Ishikawa (cell line): ENCODE measurements at regions not wholly inside any gene's neighbourhood (a gene's known extent, or its start where the extent isn't known, plus 50 kb on each side); places are given as distances from the start of the nearest gene placed in this dataset.

ENCODE experiments used
- CEBPB ChIP-seq: IDR thresholded peaks from 2 replicates; pipeline ENCODE4 v1.6.1; 2012
- CREB1 ChIP-seq: IDR thresholded peaks from 2 replicates; pipeline ENCODE4 v1.6.1; 2012; ENCODE audit warnings: low read depth
- EGR1 ChIP-seq: IDR thresholded peaks from 2 replicates; pipeline ENCODE4 v1.6.1; 2012
- EP300 ChIP-seq: IDR thresholded peaks from 2 replicates; pipeline ENCODE4 v1.6.1; 2012; ENCODE audit warnings: borderline replicate concordance
- FOXM1 ChIP-seq: IDR thresholded peaks from 2 replicates; pipeline ENCODE4 v1.6.1; 2012; ENCODE audit warnings: low read depth, borderline replicate concordance
- NFIC ChIP-seq: IDR thresholded peaks from 2 replicates; pipeline ENCODE4 v1.6.1; 2012
- RAD21 ChIP-seq: IDR thresholded peaks from 2 replicates; pipeline ENCODE4 v1.6.1; 2012; ENCODE audit warnings: low read depth
- TAF1 ChIP-seq: IDR thresholded peaks from 2 replicates; pipeline ENCODE4 v1.6.1; 2012; ENCODE audit warnings: low read depth, mild to moderate bottlenecking
- TCF12 ChIP-seq: IDR thresholded peaks from 2 replicates; pipeline ENCODE4 v1.6.1; 2012; ENCODE audit warnings: low read depth
- TEAD4 ChIP-seq: IDR thresholded peaks from 2 replicates; pipeline ENCODE4 v1.6.1; 2012
- YY1 ChIP-seq: IDR thresholded peaks from 2 replicates; pipeline ENCODE4 v1.6.1; 2012; ENCODE audit warnings: low read depth
- ZBTB7A ChIP-seq: IDR thresholded peaks from 2 replicates; pipeline ENCODE4 v1.6.1; 2012; ENCODE audit warnings: low read depth
- TF ChIP-seq, protein P1 (sequence below): IDR thresholded peaks from 2 replicates; pipeline ENCODE4 v1.6.1; 2012; ENCODE audit warnings: low read depth, mild to moderate bottlenecking
- TF ChIP-seq, protein P2 (sequence below): IDR thresholded peaks from 2 replicates; pipeline ENCODE4 v1.6.1; 2012
- TF ChIP-seq, protein P3 (sequence below): IDR thresholded peaks from 2 replicates; pipeline ENCODE4 v1.6.1; 2012

DNA sequence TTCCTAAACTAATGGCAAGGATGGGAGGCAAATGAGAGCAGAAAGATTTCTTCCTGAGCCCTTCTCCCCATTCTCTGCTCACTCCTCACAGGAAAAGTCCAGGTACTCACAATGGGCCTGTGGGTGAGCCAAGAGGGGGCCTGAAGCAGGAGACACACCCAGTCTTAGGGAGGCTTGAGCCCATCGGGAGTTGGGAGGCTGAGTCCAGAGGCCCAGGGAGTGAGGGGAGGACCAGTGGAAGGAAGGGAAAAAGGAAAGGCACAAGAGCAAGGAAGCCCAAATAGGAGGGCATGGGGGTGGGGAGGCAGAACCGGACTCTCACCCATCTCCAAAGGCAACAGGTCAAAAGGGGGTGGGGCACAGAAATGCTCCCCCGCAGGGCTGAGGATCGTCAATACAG, 68.1 kb upstream of the CNEP1R1 start:
- TF ChIP-seq NFIC: no peak
- no peak for TF ChIP-seq YY1
- no peak for TF ChIP-seq TAF1
- TF ChIP-seq, protein P1, sequence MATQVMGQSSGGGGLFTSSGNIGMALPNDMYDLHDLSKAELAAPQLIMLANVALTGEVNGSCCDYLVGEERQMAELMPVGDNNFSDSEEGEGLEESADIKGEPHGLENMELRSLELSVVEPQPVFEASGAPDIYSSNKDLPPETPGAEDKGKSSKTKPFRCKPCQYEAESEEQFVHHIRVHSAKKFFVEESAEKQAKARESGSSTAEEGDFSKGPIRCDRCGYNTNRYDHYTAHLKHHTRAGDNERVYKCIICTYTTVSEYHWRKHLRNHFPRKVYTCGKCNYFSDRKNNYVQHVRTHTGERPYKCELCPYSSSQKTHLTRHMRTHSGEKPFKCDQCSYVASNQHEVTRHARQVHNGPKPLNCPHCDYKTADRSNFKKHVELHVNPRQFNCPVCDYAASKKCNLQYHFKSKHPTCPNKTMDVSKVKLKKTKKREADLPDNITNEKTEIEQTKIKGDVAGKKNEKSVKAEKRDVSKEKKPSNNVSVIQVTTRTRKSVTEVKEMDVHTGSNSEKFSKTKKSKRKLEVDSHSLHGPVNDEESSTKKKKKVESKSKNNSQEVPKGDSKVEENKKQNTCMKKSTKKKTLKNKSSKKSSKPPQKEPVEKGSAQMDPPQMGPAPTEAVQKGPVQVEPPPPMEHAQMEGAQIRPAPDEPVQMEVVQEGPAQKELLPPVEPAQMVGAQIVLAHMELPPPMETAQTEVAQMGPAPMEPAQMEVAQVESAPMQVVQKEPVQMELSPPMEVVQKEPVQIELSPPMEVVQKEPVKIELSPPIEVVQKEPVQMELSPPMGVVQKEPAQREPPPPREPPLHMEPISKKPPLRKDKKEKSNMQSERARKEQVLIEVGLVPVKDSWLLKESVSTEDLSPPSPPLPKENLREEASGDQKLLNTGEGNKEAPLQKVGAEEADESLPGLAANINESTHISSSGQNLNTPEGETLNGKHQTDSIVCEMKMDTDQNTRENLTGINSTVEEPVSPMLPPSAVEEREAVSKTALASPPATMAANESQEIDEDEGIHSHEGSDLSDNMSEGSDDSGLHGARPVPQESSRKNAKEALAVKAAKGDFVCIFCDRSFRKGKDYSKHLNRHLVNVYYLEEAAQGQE: no peak
- TF ChIP-seq, protein P2, sequence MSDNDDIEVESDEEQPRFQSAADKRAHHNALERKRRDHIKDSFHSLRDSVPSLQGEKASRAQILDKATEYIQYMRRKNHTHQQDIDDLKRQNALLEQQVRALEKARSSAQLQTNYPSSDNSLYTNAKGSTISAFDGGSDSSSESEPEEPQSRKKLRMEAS: no peak
- TF ChIP-seq CREB1: no peak
- no peak for TF ChIP-seq TEAD4
- TF ChIP-seq EGR1: no peak
- TF ChIP-seq, protein P3, sequence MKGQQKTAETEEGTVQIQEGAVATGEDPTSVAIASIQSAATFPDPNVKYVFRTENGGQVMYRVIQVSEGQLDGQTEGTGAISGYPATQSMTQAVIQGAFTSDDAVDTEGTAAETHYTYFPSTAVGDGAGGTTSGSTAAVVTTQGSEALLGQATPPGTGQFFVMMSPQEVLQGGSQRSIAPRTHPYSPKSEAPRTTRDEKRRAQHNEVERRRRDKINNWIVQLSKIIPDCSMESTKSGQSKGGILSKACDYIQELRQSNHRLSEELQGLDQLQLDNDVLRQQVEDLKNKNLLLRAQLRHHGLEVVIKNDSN: no peak
- no peak for TF ChIP-seq RAD21

DNA sequence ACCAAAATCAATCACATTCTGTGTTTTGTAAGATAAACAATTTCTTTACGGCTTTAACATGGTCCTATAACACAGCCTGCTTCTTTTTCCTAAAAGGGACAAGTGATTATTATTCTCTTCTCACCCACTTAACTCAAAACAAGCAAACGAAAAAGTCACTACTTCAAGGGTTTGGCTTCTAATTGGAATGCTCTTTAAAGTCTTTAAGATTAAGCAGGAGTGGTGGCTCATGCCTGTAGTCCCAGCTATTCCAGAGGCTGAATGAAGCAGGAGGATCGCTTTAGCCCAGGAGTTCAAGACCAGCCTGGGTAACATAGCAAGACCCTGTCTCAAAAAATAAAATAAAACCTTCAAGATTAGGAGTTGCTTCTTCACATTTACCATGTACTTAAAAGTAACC, 66.6 kb upstream of the CNEP1R1 start:
- no peak for TF ChIP-seq EGR1
- TF ChIP-seq TEAD4: no peak
- TF ChIP-seq CREB1: no peak
- no peak for TF ChIP-seq TAF1
- TF ChIP-seq CEBPB: no peak
- no peak for TF ChIP-seq TCF12
- TF ChIP-seq, protein P3: no peak
- TF ChIP-seq RAD21: no peak
- TF ChIP-seq EP300: no peak

DNA sequence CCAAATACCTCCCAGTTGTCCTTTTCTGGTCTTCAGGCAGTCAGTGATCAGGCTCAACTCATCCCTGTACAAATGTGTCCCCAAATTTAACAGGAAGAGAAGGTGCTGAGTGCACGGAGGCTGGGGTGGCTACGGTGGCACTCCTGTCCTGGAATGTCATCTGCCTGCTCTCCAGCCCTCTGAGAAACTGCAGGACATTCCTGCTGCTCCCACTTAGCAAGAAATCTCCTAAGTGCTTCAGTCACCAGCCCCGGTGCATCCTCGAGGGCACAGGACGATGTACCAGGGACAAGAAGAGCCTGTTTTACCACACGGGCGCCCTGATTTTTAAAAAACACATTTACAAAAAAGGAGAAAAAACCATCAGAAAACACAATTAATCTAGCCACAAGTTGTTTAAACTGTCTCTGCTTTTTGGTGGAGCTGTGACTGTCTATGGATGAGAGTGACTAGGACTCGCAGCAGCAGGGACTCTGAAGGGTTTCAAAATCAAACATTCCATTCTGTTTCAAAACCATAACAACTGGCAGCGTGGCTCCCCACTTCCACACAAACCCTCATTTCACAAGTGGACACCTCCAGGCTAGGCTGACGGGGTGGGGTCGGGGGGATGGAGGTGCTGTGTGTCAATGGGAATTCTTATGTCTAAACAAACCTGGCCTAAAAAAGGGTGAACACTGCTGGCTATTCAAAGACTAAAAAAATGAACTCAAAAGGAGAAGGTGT, 65.3 kb upstream of the CNEP1R1 start:
- TF ChIP-seq FOXM1: no peak
- no peak for TF ChIP-seq EP300
- TF ChIP-seq TEAD4: no peak
- no peak for TF ChIP-seq CREB1
- TF ChIP-seq TCF12: no peak
- TF ChIP-seq CEBPB: no peak
- TF ChIP-seq RAD21: no peak
- TF ChIP-seq, protein P2: no peak
- no peak for TF ChIP-seq NFIC
- no peak for TF ChIP-seq ZBTB7A
- no peak for TF ChIP-seq YY1
- TF ChIP-seq TAF1: no peak

DNA sequence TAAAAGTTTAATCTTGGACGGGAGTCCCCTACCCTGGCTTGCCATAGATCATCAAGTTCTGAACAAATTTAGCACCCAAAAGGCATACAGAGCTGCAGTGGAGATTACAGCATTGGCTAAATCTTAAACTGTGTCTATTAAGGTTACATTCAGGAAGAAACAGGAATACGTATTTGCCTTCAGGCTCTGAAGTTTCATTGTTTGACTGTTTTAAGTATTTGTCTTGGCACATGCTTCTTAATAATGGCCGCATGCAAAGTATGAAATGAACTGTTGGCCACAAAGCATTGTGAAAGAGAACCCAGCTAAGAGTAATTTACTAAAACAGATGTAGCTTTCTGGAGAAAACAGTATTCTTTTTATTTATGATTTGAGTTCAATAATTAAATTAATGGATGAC, 63.9 kb upstream of the CNEP1R1 start:
- TF ChIP-seq ZBTB7A (no peak), TAF1 (no peak), RAD21 (no peak), FOXM1 (no peak), EP300 (no peak), CEBPB (no peak), TCF12 (no peak)
- TF ChIP-seq, protein P3: no peak
- TF ChIP-seq, protein P2: no peak
- TF ChIP-seq, protein P1: no peak

DNA sequence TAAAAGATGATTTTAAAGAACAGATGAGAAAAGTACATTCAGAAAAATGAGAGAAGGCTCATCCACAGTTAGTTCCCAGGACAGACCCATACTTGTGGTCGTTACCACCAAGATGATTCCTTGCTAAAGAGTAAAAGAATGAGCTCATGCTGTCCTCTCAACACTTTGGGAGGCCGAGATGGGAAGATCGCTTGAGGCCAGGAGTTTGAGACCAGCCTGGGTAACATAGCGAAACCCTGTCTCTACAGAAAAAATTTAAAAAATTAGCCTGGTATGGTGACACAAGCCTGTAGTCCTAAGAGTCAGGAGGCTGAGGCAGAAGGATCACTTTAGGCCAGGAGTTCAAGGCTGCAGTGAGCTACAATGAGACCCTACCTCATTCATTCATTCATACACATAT, 60.7 kb upstream of the CNEP1R1 start:
- no peak for TF ChIP-seq YY1
- no peak for TF ChIP-seq NFIC
- no peak for TF ChIP-seq TAF1
- TF ChIP-seq EGR1: no peak
- TF ChIP-seq RAD21: no peak
- TF ChIP-seq, protein P2: no peak
- no peak for TF ChIP-seq CEBPB
- no peak for TF ChIP-seq FOXM1
- no peak for TF ChIP-seq TEAD4
- no peak for TF ChIP-seq TCF12
